Panc1 (cell line): ENCODE measurements at regions not wholly inside any gene's neighbourhood (a gene's known extent, or its start where the extent isn't known, plus 50 kb on each side); places are given as distances from the start of the nearest gene placed in this dataset.

Experiments used
- ATAC-seq: fragments of 200-7000 bp; cut with Tn5 transposase; 2 replicates; pipeline ENCODE4 v1.9.1; 2020; ENCODE audit warnings: mild to moderate bottlenecking, moderate library complexity
- BruUV-seq: library from RNA; stranded (reverse); fragments of 400-500 nt; replicated peaks from 2 replicates; lab custom pipeline; 2021; lab: Mats Ljungman, UMichigan
- CTCF ChIA-PET: fragments of 300-600 bp; sonication (Branson Sonifier 250); formaldehyde crosslinking; loops from one replicate; lab custom pipeline; 2022; ENCODE audit warnings: antibody characterized with exemption; lab: Charles Lee
- POLR2A ChIA-PET: fragments of 300-600 bp; sonication (Branson Sonifier 250); formaldehyde crosslinking; loops from one replicate; lab custom pipeline; 2022; ENCODE audit warnings: antibody characterized with exemption; lab: Charles Lee
- DNase-seq: peaks from one replicate; pipeline ENCODE4 v3.0.0-alpha.2; 2010; ENCODE audit warnings: low read depth, low spot score
- H3K27ac ChIP-seq: 2 replicates; pipeline ENCODE4 v1.5.1; 2011; ENCODE audit warnings: mild to moderate bottlenecking, low read length, inconsistent platforms
- H3K27me3 ChIP-seq: fragments of 200-500 bp; sonication (Bioruptor generic); 2 replicates; pipeline ENCODE4 v1.6.0; 2014; ENCODE audit warnings: low read length, inconsistent platforms; ENCODE audit not compliant: control insufficient read depth, insufficient read depth
- H3K36me3 ChIP-seq: fragments of 200-500 bp; sonication (Bioruptor generic); 2 replicates; pipeline ENCODE4 v1.5.1; 2014; ENCODE audit warnings: inconsistent platforms, mild to moderate bottlenecking, low read length, moderate library complexity; ENCODE audit not compliant: control insufficient read depth, insufficient read depth
- H3K4me1 ChIP-seq: 2 replicates; pipeline ENCODE4 v1.5.1; 2011; ENCODE audit warnings: inconsistent platforms, mild to moderate bottlenecking, low read length, moderate library complexity; ENCODE audit not compliant: control insufficient read depth, insufficient read depth
- H3K4me3 ChIP-seq, 2 experiments: 2 replicates each; pipeline ENCODE4 v1.5.1; 2011 to 2012; ENCODE audit warnings: low read depth in 2 of 2, low read length in 2 of 2, mild to moderate bottlenecking in 2 of 2, inconsistent platforms in 1 of 2, moderate library complexity in 1 of 2
- H3K9me3 ChIP-seq: fragments of 200-500 bp; sonication (Bioruptor generic); 2 replicates; pipeline ENCODE4 v1.5.1; 2014; ENCODE audit warnings: low read depth, mild to moderate bottlenecking, inconsistent platforms, low read length, moderate library complexity; ENCODE audit not compliant: control insufficient read depth, insufficient read depth
- POLR2AphosphoS5 ChIP-seq: IDR thresholded peaks from 2 replicates; pipeline ENCODE4 v1.6.1; 2012; ENCODE audit warnings: mild to moderate bottlenecking, low read depth, low read length, moderate library complexity
- SIN3A ChIP-seq: IDR thresholded peaks from 2 replicates; pipeline ENCODE4 v1.6.1; 2012; ENCODE audit warnings: low read depth, mild to moderate bottlenecking, low read length, moderate library complexity, borderline replicate concordance; ENCODE audit not compliant: insufficient read depth
- TCF7L2 ChIP-seq: IDR thresholded peaks from 2 replicates; pipeline ENCODE4 v1.6.1; 2011; ENCODE audit warnings: mild to moderate bottlenecking, low read depth, low read length, inconsistent platforms
- in situ Hi-C: cut with HindIII; loops from 2 replicates; pipeline ENCODE4 v1.10.0; 2016; ENCODE audit warnings: low sequenced_read_pairs, low pct_unique_long_range_greater_than_20kb
- intact Hi-C: fragments of 100-400 bp; cut with micrococcal nuclease; formaldehyde crosslinking; loops from one replicate; pipeline ENCODE4 v1.10.0; 2022; ENCODE audit not compliant: unreplicated experiment
- TF ChIP-seq, protein P1 (sequence below), 2 experiments: IDR thresholded peaks; 2 replicates each; pipeline ENCODE4 v1.6.1; 2011 to 2012; ENCODE audit warnings: low read depth in 2 of 2, control low read depth in 1 of 2, low read length in 1 of 2, mild to moderate bottlenecking in 1 of 2, moderate library complexity in 1 of 2; ENCODE audit not compliant: insufficient read depth in 1 of 2
- TF ChIP-seq, protein P2 (sequence below): fragments of 450-650 bp; IDR thresholded peaks from 2 replicates; pipeline ENCODE4 v1.5.1; 2017; ENCODE audit warnings: mild to moderate bottlenecking

DNA sequence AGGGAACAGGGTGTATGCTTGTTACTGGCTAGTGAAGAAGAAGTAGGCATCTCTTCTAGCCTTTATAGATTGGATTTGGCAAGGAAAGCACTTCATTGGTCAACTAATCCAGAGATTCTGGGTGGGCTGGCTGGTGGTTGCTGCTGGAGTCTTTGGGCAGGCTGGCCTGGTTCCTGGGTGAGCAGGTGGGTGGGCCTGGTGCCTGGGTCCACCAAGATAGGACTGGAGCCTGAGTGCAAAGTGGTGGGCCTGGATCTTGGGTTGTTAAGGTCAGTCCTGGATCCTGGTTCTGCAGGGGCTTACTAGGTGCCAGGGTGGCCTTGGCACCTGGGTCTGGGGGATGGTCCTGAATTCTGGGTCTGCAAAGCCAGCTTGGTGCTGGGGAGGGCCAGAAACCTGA is 482.4 kb upstream of the GHITM start:
- DNase-seq (no peak), ATAC-seq (no peak)
- no peak for TF ChIP-seq TCF7L2
- TF ChIP-seq SIN3A, result no peak
- TF ChIP-seq, protein P1, sequence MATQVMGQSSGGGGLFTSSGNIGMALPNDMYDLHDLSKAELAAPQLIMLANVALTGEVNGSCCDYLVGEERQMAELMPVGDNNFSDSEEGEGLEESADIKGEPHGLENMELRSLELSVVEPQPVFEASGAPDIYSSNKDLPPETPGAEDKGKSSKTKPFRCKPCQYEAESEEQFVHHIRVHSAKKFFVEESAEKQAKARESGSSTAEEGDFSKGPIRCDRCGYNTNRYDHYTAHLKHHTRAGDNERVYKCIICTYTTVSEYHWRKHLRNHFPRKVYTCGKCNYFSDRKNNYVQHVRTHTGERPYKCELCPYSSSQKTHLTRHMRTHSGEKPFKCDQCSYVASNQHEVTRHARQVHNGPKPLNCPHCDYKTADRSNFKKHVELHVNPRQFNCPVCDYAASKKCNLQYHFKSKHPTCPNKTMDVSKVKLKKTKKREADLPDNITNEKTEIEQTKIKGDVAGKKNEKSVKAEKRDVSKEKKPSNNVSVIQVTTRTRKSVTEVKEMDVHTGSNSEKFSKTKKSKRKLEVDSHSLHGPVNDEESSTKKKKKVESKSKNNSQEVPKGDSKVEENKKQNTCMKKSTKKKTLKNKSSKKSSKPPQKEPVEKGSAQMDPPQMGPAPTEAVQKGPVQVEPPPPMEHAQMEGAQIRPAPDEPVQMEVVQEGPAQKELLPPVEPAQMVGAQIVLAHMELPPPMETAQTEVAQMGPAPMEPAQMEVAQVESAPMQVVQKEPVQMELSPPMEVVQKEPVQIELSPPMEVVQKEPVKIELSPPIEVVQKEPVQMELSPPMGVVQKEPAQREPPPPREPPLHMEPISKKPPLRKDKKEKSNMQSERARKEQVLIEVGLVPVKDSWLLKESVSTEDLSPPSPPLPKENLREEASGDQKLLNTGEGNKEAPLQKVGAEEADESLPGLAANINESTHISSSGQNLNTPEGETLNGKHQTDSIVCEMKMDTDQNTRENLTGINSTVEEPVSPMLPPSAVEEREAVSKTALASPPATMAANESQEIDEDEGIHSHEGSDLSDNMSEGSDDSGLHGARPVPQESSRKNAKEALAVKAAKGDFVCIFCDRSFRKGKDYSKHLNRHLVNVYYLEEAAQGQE (IDR thresholded peaks at IDR 0.05; ENCODE audit: insufficient read depth in 1 of 2, low read depth in 2 of 2, low read length in 1 of 2), result no peak
- TF ChIP-seq POLR2AphosphoS5, result no peak
- TF ChIP-seq, protein P2, sequence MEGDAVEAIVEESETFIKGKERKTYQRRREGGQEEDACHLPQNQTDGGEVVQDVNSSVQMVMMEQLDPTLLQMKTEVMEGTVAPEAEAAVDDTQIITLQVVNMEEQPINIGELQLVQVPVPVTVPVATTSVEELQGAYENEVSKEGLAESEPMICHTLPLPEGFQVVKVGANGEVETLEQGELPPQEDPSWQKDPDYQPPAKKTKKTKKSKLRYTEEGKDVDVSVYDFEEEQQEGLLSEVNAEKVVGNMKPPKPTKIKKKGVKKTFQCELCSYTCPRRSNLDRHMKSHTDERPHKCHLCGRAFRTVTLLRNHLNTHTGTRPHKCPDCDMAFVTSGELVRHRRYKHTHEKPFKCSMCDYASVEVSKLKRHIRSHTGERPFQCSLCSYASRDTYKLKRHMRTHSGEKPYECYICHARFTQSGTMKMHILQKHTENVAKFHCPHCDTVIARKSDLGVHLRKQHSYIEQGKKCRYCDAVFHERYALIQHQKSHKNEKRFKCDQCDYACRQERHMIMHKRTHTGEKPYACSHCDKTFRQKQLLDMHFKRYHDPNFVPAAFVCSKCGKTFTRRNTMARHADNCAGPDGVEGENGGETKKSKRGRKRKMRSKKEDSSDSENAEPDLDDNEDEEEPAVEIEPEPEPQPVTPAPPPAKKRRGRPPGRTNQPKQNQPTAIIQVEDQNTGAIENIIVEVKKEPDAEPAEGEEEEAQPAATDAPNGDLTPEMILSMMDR, result no peak
- in situ Hi-C loops, result no loop called here
- Histone ChIP-seq H3K27ac (no peak overlapping the region), H3K4me3 (no peak overlapping the region), H3K9me3 (no peaks in the 10 kb centered on the region), H3K4me1 (no peaks in the 10 kb centered on the region), H3K36me3 (no peaks in the 10 kb centered on the region), H3K27me3 (no peaks in the 10 kb centered on the region)
- intact Hi-C loops, result no loop called here
- POLR2A ChIA-PET, result no interaction called here
- BruUV-seq, result no TSS peak
- CTCF ChIA-PET, result no interaction called here

DNA sequence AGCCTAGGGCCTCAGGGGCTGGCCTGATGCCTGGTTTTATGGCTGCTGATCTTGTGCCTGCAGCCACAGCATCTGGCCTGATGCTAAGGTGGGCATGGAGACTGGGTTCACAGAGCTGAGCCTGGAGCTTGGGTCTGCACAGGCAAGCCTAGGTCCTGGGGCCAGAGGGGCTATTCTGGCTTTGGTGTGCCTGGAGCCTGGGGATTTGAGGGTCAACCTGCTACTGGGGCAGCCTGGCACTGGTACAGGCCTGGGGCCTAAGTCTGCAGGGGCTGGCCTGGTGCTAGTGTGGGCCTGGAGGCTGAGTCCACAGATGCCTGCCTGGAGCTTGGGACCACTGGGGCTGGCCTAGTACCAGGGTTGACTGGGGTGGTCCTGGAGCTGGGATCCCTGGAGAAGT is 481.8 kb upstream of the GHITM start:
- no peak for ATAC-seq
- Histone ChIP-seq H3K27me3 (no peaks in the 10 kb centered on the region), H3K4me1 (no peaks in the 10 kb centered on the region), H3K9me3 (no peaks in the 10 kb centered on the region), H3K36me3 (no peaks in the 10 kb centered on the region), H3K27ac (no peak overlapping the region), H3K4me3 (no peak overlapping the region)
- POLR2A ChIA-PET, result no interaction called here
- TF ChIP-seq POLR2AphosphoS5 (no peak), SIN3A (no peak)
- TF ChIP-seq, protein P1 (IDR thresholded peaks at IDR 0.05; ENCODE audit: insufficient read depth in 1 of 2, low read depth in 2 of 2, low read length in 1 of 2), result no peak
- in situ Hi-C loops, result no loop called here
- BruUV-seq, result no TSS peak
- CTCF ChIA-PET, result no interaction called here
- no peak for DNase-seq
- intact Hi-C loops, result no loop called here
